OCI-LY3 (cell line): ENCODE measurements at regions not wholly inside any gene's neighbourhood (a gene's known extent, or its start where the extent isn't known, plus 50 kb on each side); places are given as distances from the start of the nearest gene placed in this dataset.

ENCODE experiments used
- H2AFZ ChIP-seq: fragments of 200-600, 300-600 bp; shearing (Covaris generic); 2 replicates; pipeline ENCODE4 v1.6.0; 2014; ENCODE audit warnings: antibody characterized with exemption, low read depth, low read length
- H3K27ac ChIP-seq: fragments of 200-600, 300-600 bp; sonication (generic); 2 replicates; pipeline ENCODE4 v1.5.1; 2014; ENCODE audit warnings: mild to moderate bottlenecking, low read length, moderate library complexity, mixed read lengths
- H3K27me3 ChIP-seq: fragments of 200-600, 300-600 bp; sonication (generic); 2 replicates; pipeline ENCODE4 v1.6.1; 2014; ENCODE audit warnings: low read depth, low read length, mixed read lengths
- H3K36me3 ChIP-seq: fragments of 200-600, 300-600 bp; sonication (generic); replicated peaks from 2 replicates; pipeline ENCODE3; 2014; ENCODE audit warnings: low read depth, low read length, mixed read lengths
- H3K4me1 ChIP-seq: fragments of 300-600, 200-600 bp; sonication (generic); 2 replicates; pipeline ENCODE4 v1.6.1; 2014; ENCODE audit warnings: low read length, mixed read lengths
- H3K4me2 ChIP-seq: fragments of 200-600, 300-600 bp; sonication (generic); 2 replicates; pipeline ENCODE4 v1.6.1; 2014; ENCODE audit warnings: low read length, mixed read lengths
- H3K4me3 ChIP-seq: fragments of 300-600, 200-600 bp; sonication (generic); 2 replicates; pipeline ENCODE4 v1.5.1; 2014; ENCODE audit warnings: antibody characterized with exemption, mild to moderate bottlenecking, low read length, moderate library complexity
- H3K79me2 ChIP-seq: fragments of 300-600, 200-600 bp; shearing (Covaris generic); 2 replicates; pipeline ENCODE4 v1.6.1; 2014; ENCODE audit warnings: mild to moderate bottlenecking, low read length, mixed read lengths
- H3K9ac ChIP-seq: fragments of 300-600, 200-600 bp; shearing (Covaris generic); 2 replicates; pipeline ENCODE4 v1.6.0; 2014; ENCODE audit warnings: mild to moderate bottlenecking, low read length, moderate library complexity
- H3K9me3 ChIP-seq: fragments of 200-600, 300-600 bp; shearing (Covaris generic); 2 replicates; pipeline ENCODE4 v1.6.1; 2014; ENCODE audit warnings: low read length, mixed read lengths; ENCODE audit not compliant: insufficient read depth
- H4K20me1 ChIP-seq: fragments of 200-600, 300-600 bp; sonication (generic); 2 replicates; pipeline ENCODE4 v1.6.1; 2016; ENCODE audit warnings: low read length, mixed read lengths; ENCODE audit not compliant: insufficient read depth
- CTCF ChIP-seq: fragments of 200-600, 300-600 bp; sonication (generic); IDR thresholded peaks from 2 replicates; pipeline ENCODE4 v1.5.1; 2014; ENCODE audit warnings: antibody characterized with exemption, low read length, low read depth
- EZH2phosphoT487 ChIP-seq: fragments of 200-600 bp; shearing (Covaris generic); IDR thresholded peaks from 2 replicates; pipeline ENCODE4 v1.6.1; 2018; ENCODE audit warnings: antibody characterized with exemption, mixed run types, low read depth

- no peak overlapping the region for H3K27ac ChIP-seq
- TF ChIP-seq CTCF (no peak), EZH2phosphoT487 (no peak)
- H3K9ac ChIP-seq = no peak overlapping the region
- H2AFZ ChIP-seq = no peak overlapping the region
- 0 out of 2 replicates have a peak, but pooled peaks cover 3% of the 10 kb centered on the region for H3K27me3 ChIP-seq
- H3K4me1 ChIP-seq = no peaks in the 10 kb centered on the region
- H3K4me3 ChIP-seq = no peak overlapping the region
- no peaks in the 10 kb centered on the region for H3K79me2 ChIP-seq
- no peaks in the 10 kb centered on the region for H3K36me3 ChIP-seq
- H3K4me2 ChIP-seq = no peak overlapping the region
- H3K9me3 ChIP-seq = no peaks in the 10 kb centered on the region
- H4K20me1 ChIP-seq = no peaks in the 10 kb centered on the region
Observed at GRCh38 chr9:106707738-106708474, 155.1 kb upstream of the ZNF462 start.

GRCh38 chr9:106708475-106709146 is 154.4 kb upstream of the ZNF462 start:
- no peak overlapping the region for H3K9ac ChIP-seq
- no peaks in the 10 kb centered on the region for H3K4me1 ChIP-seq
- no peaks in the 10 kb centered on the region for H3K79me2 ChIP-seq
- H2AFZ ChIP-seq = no peak overlapping the region
- H3K27ac ChIP-seq = no peak overlapping the region
- H3K27me3 ChIP-seq = 0 out of 2 replicates have a peak, but pooled peaks cover 3% of the 10 kb centered on the region
- no peak overlapping the region for H3K4me3 ChIP-seq
- no peaks in the 10 kb centered on the region for H4K20me1 ChIP-seq
- H3K4me2 ChIP-seq = no peak overlapping the region
- no peaks in the 10 kb centered on the region for H3K36me3 ChIP-seq
- TF ChIP-seq CTCF = no peak
- TF ChIP-seq EZH2phosphoT487 = no peak
- H3K9me3 ChIP-seq = no peaks in the 10 kb centered on the region

- H3K9me3 ChIP-seq = no peaks in the 10 kb centered on the region
- no peaks in the 10 kb centered on the region for H3K79me2 ChIP-seq
- no peak overlapping the region for H3K4me3 ChIP-seq
- no peak overlapping the region for H2AFZ ChIP-seq
- no peak overlapping the region for H3K27ac ChIP-seq
- H3K4me2 ChIP-seq = no peak overlapping the region
- H3K4me1 ChIP-seq = peaks cover 6% of the 10 kb centered on the region; the same call in 1 of the 2 replicates
- H3K27me3 ChIP-seq = peaks cover 8% of the 10 kb centered on the region; the same call in 1 of the 2 replicates
- H4K20me1 ChIP-seq = no peaks in the 10 kb centered on the region
- H3K36me3 ChIP-seq = no peaks in the 10 kb centered on the region
- no peak overlapping the region for H3K9ac ChIP-seq
- TF ChIP-seq EZH2phosphoT487 (no peak), CTCF (no peak)
Observed at GRCh38 chr9:106712279-106712678, 150.7 kb upstream of the ZNF462 start.

GRCh38 chr9:106713206-106713605 is 149.8 kb upstream of the ZNF462 start:
- no peak overlapping the region for H3K4me2 ChIP-seq
- no peak overlapping the region for H3K27ac ChIP-seq
- peaks cover 6% of the 10 kb centered on the region; the same call in 1 of the 2 replicates for H3K4me1 ChIP-seq
- H3K4me3 ChIP-seq = no peak overlapping the region
- H2AFZ ChIP-seq = no peak overlapping the region
- no peaks in the 10 kb centered on the region for H3K36me3 ChIP-seq
- no peaks in the 10 kb centered on the region for H3K9me3 ChIP-seq
- peaks cover 6% of the 10 kb centered on the region; the same call in 1 of the 2 replicates for H3K27me3 ChIP-seq
- no peak overlapping the region for H3K9ac ChIP-seq
- TF ChIP-seq CTCF (no peak), EZH2phosphoT487 (no peak)
- H3K79me2 ChIP-seq = no peaks in the 10 kb centered on the region
- no peaks in the 10 kb centered on the region for H4K20me1 ChIP-seq
